Ascending aorta (tissue), 2 donors: ENCODE measurements at regions not wholly inside any gene's neighbourhood (a gene's known extent, or its start where the extent isn't known, plus 50 kb on each side); places are given as distances from the start of the nearest gene placed in this dataset.

Source experiments
- DNase-seq, 2 donors: peaks; one replicate each; pipeline ENCODE4 v3.0.0-alpha.2; 2019; ENCODE audit warnings: low spot score in 2 of 2
- H3K27ac ChIP-seq, 2 donors: fragments of 200-600 bp; sonication (generic); one replicate each; pipeline ENCODE4 v1.5.1; 2016 to 2017; ENCODE audit warnings: mild to moderate bottlenecking in 1 of 2
- H3K27me3 ChIP-seq: fragments of 200-600 bp; sonication (generic); one replicate; pipeline ENCODE4 v1.5.1; 2017
- H3K36me3 ChIP-seq, 2 donors: fragments of 200-600 bp; sonication (generic); one replicate each; pipeline ENCODE4 v1.5.1; 2016
- H3K4me1 ChIP-seq, 2 donors: fragments of 200-600 bp; sonication (generic); one replicate each; pipeline ENCODE4 v1.5.1; 2016 to 2017; ENCODE audit warnings: mild to moderate bottlenecking in 1 of 2
- H3K4me3 ChIP-seq, 2 donors: fragments of 200-600 bp; sonication (generic); one replicate each; pipeline ENCODE4 v1.5.1; 2016 to 2017; ENCODE audit warnings: mild to moderate bottlenecking in 1 of 2
- H3K9me3 ChIP-seq, 2 donors: fragments of 200-600 bp; sonication (generic); one replicate each; pipeline ENCODE4 v1.5.1; 2016
- intact Hi-C: fragments of 100-400 bp; cut with DNase I; formaldehyde crosslinking; loops from one replicate; pipeline ENCODE4 v1.15.1; 2023
- TF ChIP-seq, protein P1 (sequence below), 3 experiments: fragments of 200-600 bp in 2 of 3; fragments of 450-650 bp in 1 of 3; sonication (generic) in 2 of 3; IDR thresholded peaks; one replicate each; pipeline ENCODE4 v1.5.1; 2016 to 2019; ENCODE audit warnings: antibody characterized with exemption in 3 of 3, mild to moderate bottlenecking in 1 of 3, moderate library complexity in 1 of 3

DNA sequence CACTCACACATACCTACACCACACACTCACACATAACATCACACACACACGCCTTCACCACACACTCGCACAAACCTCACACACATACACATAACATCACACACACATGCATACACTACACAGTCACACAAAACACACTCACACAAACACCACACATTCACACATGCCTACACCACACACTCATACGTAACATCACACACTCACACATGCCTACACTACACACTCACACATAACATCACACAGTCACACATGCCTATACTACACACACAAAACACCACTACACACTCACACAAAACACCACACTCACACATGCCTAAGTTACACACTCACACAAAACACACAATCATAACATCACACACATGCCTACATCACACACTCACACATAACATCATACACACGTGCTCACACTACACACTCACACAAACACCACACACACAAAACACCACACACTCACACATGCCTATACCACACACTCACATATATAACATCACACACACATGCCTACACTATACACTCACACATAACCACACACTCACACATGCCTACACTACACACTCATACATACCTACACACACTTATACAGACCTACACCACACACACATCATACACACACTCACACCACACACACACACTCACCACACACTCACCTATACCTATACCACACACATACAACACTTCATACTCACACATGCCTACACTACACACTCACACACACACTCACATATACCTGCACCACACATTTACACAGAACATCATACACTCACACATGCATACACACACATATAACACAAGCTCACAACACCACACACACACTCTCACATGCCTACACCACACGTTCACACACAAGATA is 383.5 kb downstream of the C6orf118 start:
- no peaks in the 10 kb centered on the region for H3K27me3 ChIP-seq
- no peaks in the 10 kb centered on the region for H3K9me3 ChIP-seq
- intact Hi-C loops: no loop called here
- no peaks in the 10 kb centered on the region for H3K4me1 ChIP-seq
- TF ChIP-seq, protein P1, sequence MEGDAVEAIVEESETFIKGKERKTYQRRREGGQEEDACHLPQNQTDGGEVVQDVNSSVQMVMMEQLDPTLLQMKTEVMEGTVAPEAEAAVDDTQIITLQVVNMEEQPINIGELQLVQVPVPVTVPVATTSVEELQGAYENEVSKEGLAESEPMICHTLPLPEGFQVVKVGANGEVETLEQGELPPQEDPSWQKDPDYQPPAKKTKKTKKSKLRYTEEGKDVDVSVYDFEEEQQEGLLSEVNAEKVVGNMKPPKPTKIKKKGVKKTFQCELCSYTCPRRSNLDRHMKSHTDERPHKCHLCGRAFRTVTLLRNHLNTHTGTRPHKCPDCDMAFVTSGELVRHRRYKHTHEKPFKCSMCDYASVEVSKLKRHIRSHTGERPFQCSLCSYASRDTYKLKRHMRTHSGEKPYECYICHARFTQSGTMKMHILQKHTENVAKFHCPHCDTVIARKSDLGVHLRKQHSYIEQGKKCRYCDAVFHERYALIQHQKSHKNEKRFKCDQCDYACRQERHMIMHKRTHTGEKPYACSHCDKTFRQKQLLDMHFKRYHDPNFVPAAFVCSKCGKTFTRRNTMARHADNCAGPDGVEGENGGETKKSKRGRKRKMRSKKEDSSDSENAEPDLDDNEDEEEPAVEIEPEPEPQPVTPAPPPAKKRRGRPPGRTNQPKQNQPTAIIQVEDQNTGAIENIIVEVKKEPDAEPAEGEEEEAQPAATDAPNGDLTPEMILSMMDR (IDR thresholded peaks at IDR 0.05): no peak
- DNase-seq: no peak
- H3K27ac ChIP-seq: no peak overlapping the region
- H3K4me3 ChIP-seq: no peak overlapping the region
- H3K36me3 ChIP-seq: no peaks in the 10 kb centered on the region

GRCh38 chr6:164924674-164925073 is 384.7 kb downstream of the C6orf118 start:
- Histone ChIP-seq H3K36me3 (no peaks in the 10 kb centered on the region), H3K4me1 (no peaks in the 10 kb centered on the region), H3K9me3 (no peaks in the 10 kb centered on the region), H3K27me3 (no peaks in the 10 kb centered on the region), H3K4me3 (no peak overlapping the region), H3K27ac (no peak overlapping the region)
- no peak for DNase-seq
- intact Hi-C loops: no loop called here
- TF ChIP-seq, protein P1 (IDR thresholded peaks at IDR 0.05): no peak

- Histone ChIP-seq H3K4me3 (no peak overlapping the region), H3K9me3 (no peaks in the 10 kb centered on the region), H3K36me3 (no peaks in the 10 kb centered on the region), H3K27ac (no peak overlapping the region), H3K4me1 (no peaks in the 10 kb centered on the region), H3K27me3 (no peaks in the 10 kb centered on the region)
- intact Hi-C loops: no loop called here
- no peak for DNase-seq
- TF ChIP-seq, protein P1 (IDR thresholded peaks at IDR 0.05): no peak
Measured at GRCh38 chr6:164917211-164917610, 392.2 kb downstream of the C6orf118 start.

DNA sequence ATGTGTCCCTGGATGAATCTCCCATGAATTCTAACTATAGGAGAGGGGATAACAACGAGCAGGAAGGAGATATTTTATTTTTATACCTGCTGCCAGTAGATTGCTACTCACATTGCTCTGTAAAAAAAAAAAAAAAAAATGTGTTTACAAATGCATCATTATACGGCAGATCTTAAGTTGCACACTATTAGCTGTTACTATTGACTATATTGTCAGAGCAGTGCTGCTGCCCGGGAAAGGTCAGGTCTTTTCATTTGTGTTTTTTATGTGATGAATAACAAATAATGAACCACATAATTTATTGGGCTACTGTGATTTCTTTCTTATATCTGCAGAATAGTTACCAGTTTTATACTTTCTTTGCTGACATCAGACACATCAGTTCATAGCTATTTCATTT is 393.3 kb downstream of the C6orf118 start:
- Histone ChIP-seq H3K4me3 (no peak overlapping the region), H3K36me3 (no peaks in the 10 kb centered on the region), H3K9me3 (no peaks in the 10 kb centered on the region), H3K27ac (no peak overlapping the region), H3K4me1 (peaks cover 0 to 5% of the 10 kb centered on the region in 2 donors), H3K27me3 (no peaks in the 10 kb centered on the region)
- TF ChIP-seq, protein P1 (IDR thresholded peaks at IDR 0.05): no peak
- intact Hi-C loops: no loop called here
- DNase-seq: no peak

GRCh38 chr6:164911873-164912580 is 397.4 kb downstream of the C6orf118 start:
- intact Hi-C loops: no loop called here
- TF ChIP-seq, protein P1 (IDR thresholded peaks at IDR 0.05): no peak
- Histone ChIP-seq H3K27me3 (no peaks in the 10 kb centered on the region), H3K27ac (no peak overlapping the region), H3K4me1 (peaks cover 0 to 5% of the 10 kb centered on the region in 2 donors), H3K9me3 (no peaks in the 10 kb centered on the region), H3K4me3 (peak overlapping the region; percentile 25 to 26), H3K36me3 (no peaks in the 10 kb centered on the region)
- no peak for DNase-seq
